Motor neuron (in vitro differentiated cells): ENCODE measurements at regions not wholly inside any gene's neighbourhood (a gene's known extent, or its start where the extent isn't known, plus 50 kb on each side); places are given as distances from the start of the nearest gene placed in this dataset.
"Not testable (repeated sequence)": the region's sequence is repeated elsewhere in the genome, so short reads cannot be mapped to it uniquely, and the experiment has no call there.

Source experiments
- ATAC-seq, 8 experiments: fragments of 200-7000 bp; cut with Tn5 transposase; replicated peaks in 6 of 8; 2 replicates each; pipeline ENCODE4 v1.8.0; 2021; ENCODE audit warnings: mild to moderate bottlenecking in 8 of 8, moderate library complexity in 8 of 8
- H3K27ac ChIP-seq, 2 donors: fragments of 250-450 bp; sonication (Bioruptor Pico); 2 replicates each; pipeline ENCODE4 v1.9.0; 2021; ENCODE audit warnings: antibody characterized with exemption in 2 of 2, mild to moderate bottlenecking in 2 of 2, moderate library complexity in 1 of 2
- H3K4me1 ChIP-seq, 2 donors: fragments of 250-450 bp; sonication (Bioruptor Pico); replicated peaks in 1 of 2; 2 replicates each; pipeline ENCODE4 v1.6.1; 2021; ENCODE audit warnings: antibody characterized with exemption in 2 of 2, mild to moderate bottlenecking in 2 of 2, moderate library complexity in 1 of 2
- H3K4me3 ChIP-seq, 5 donors: fragments of 250-450 bp; sonication (Bioruptor Pico); 2 replicates each; pipeline ENCODE4 v1.9.0; 2021; ENCODE audit warnings: antibody characterized with exemption in 5 of 5, mild to moderate bottlenecking in 5 of 5, moderate library complexity in 4 of 5
- WGBS, 10 experiments: fragments of 450-650 bp; shearing (Covaris generic); methylation state at CpG; one replicate each; pipeline ENCODE4 v1.0.0; 2022; 5-methylcytosine and 5-hydroxymethylcytosine counted together
- in situ Hi-C, 9 experiments: fragments of 400-800 bp; cut with MboI; loops; one replicate each; pipeline ENCODE4 v1.15.0; 2021; ENCODE audit warnings: low sequenced_read_pairs in 9 of 9, low pct_unique_long_range_greater_than_20kb in 2 of 9; ENCODE audit not compliant: unreplicated experiment in 9 of 9

GRCh38 chr11:14573539-14574057 is 53.4 kb upstream of the PSMA1 start:
- ATAC-seq, H3K4me1 ChIP-seq, H3K4me3 ChIP-seq, in situ Hi-C loops, H3K27ac ChIP-seq: not testable (repeated sequence)
- 13 to 100% (median 88%) methylated on average over 1 to 3 of the region's 3 CpGs; no CpG with 5 or more reads in 1 of the 10 experiments for WGBS, 10 experiments

- Histone ChIP-seq H3K4me1 (no peaks in the 10 kb centered on the region), H3K4me3 (no peak overlapping the region), H3K27ac (no peak overlapping the region)
- WGBS, 10 experiments = 60 to 100% (median 100%) methylated on average over 1 of the region's 1 CpG; no CpG with 5 or more reads in 3 of the 10 experiments
- no peak for ATAC-seq
- in situ Hi-C loops = no loop called here
Measured at GRCh38 chr11:14577292-14577691, 57.1 kb upstream of the PSMA1 start.

- ATAC-seq = peak in 3 of 8 experiments; percentile 20 to 69 (median 68)
- no peak overlapping the region for H3K4me3 ChIP-seq
- in situ Hi-C loops = no loop called here
- no peak overlapping the region for H3K27ac ChIP-seq
- no peaks in the 10 kb centered on the region for H3K4me1 ChIP-seq
- WGBS, 10 experiments = 24 to 100% (median 75%) methylated on average over 1 to 2 of the region's 4 CpGs; no CpG with 5 or more reads in 5 of the 10 experiments
Measured at GRCh38 chr11:14577835-14578529, 57.8 kb upstream of the PSMA1 start.

- in situ Hi-C loops = no loop called here
- peak in 3 of 8 experiments; percentile 51 to 89 (median 75) for ATAC-seq
- Histone ChIP-seq H3K4me3 (no peak overlapping the region), H3K27ac (no peak overlapping the region), H3K4me1 (no peaks in the 10 kb centered on the region)
- WGBS, 10 experiments = 0 to 100% (median 73%) methylated on average over 1 to 3 of the region's 3 CpGs; no CpG with 5 or more reads in 3 of the 10 experiments
Measured at GRCh38 chr11:14578541-14578956, 58.4 kb upstream of the PSMA1 start.

- no peak overlapping the region for H3K27ac ChIP-seq
- no peaks in the 10 kb centered on the region for H3K4me1 ChIP-seq
- in situ Hi-C loops = no loop called here
- no peak overlapping the region for H3K4me3 ChIP-seq
- no peak for ATAC-seq
Measured at GRCh38 chr11:14579646-14580045, 59.5 kb upstream of the PSMA1 start.

- 11 to 100% (median 80%) methylated on average over 1 to 6 of the region's 6 CpGs; no CpG with 5 or more reads in 1 of the 10 experiments for WGBS, 10 experiments
- no peak for ATAC-seq
- H3K4me3 ChIP-seq = no peak overlapping the region
- H3K4me1 ChIP-seq = no peaks in the 10 kb centered on the region
- H3K27ac ChIP-seq = no peak overlapping the region
- in situ Hi-C loops = no loop called here
Measured at GRCh38 chr11:14582793-14583192, 60.8 kb upstream of the PDE3B start.

GRCh38 chr11:14583252-14584034 is 60.2 kb upstream of the PDE3B start:
- Histone ChIP-seq H3K27ac (no peak overlapping the region), H3K4me1 (no peaks in the 10 kb centered on the region), H3K4me3 (no peak overlapping the region)
- 0 to 68% (median 37%) methylated on average over 2 to 7 of the region's 8 CpGs; no CpG with 5 or more reads in 1 of the 10 experiments for WGBS, 10 experiments
- peak in 3 of 8 experiments; percentile 58 to 89 (median 70) for ATAC-seq
- in situ Hi-C loops = no loop called here

- Histone ChIP-seq H3K4me3 (no peak overlapping the region), H3K4me1 (no peaks in the 10 kb centered on the region), H3K27ac (no peak overlapping the region)
- WGBS, 10 experiments = 7 to 100% (median 93%) methylated on average over 1 to 3 of the region's 3 CpGs; no CpG with 5 or more reads in 1 of the 10 experiments
- no peak for ATAC-seq
- in situ Hi-C loops = no loop called here
Measured at GRCh38 chr11:14584035-14584363, 59.6 kb upstream of the PDE3B start.

- in situ Hi-C loops = no loop called here
- Histone ChIP-seq H3K4me3 (no peak overlapping the region), H3K27ac (no peak overlapping the region), H3K4me1 (no peaks in the 10 kb centered on the region)
- no peak for ATAC-seq
- 14 to 100% (median 60%) methylated on average over 1 to 2 of the region's 2 CpGs; no CpG with 5 or more reads in 1 of the 10 experiments for WGBS, 10 experiments
Measured at GRCh38 chr11:14584595-14584994, 59.0 kb upstream of the PDE3B start.

GRCh38 chr11:14585438-14585837 is 58.2 kb upstream of the PDE3B start:
- ATAC-seq = peak in 3 of 8 experiments; percentile 29 to 74 (median 48)
- 0 to 100% (median 69%) methylated on average over 1 to 2 of the region's 2 CpGs; no CpG with 5 or more reads in 3 of the 10 experiments for WGBS, 10 experiments
- H3K4me1 ChIP-seq = no peaks in the 10 kb centered on the region

GRCh38 chr11:14587258-14587657 is 56.3 kb upstream of the PDE3B start:
- ATAC-seq = peak in 2 of 8 experiments; percentile 8 to 9
- WGBS, 10 experiments = 0 to 80% (median 38%) methylated on average over 1 to 2 of the region's 2 CpGs; no CpG with 5 or more reads in 2 of the 10 experiments
- in situ Hi-C loops = no loop called here
- no peak overlapping the region for H3K4me3 ChIP-seq
- H3K4me1 ChIP-seq = no peaks in the 10 kb centered on the region
- no peak overlapping the region for H3K27ac ChIP-seq

More at GRCh38 chr11:14585438-14585837, 58.2 kb upstream of the PDE3B start:
- in situ Hi-C loops = no loop called here
- Histone ChIP-seq H3K4me3 (no peak overlapping the region), H3K27ac (no peak overlapping the region)

GRCh38 chr11:14588681-14589080 is 54.9 kb upstream of the PDE3B start:
- no peak overlapping the region for H3K4me3 ChIP-seq
- H3K4me1 ChIP-seq = no peaks in the 10 kb centered on the region
- in situ Hi-C loops = no loop called here
- H3K27ac ChIP-seq = no peak overlapping the region
- WGBS, 10 experiments = 0 to 100% (median 82%) methylated on average over 1 to 2 of the region's 2 CpGs
- peak in 3 of 8 experiments; percentile 43 to 80 (median 61) for ATAC-seq

GRCh38 chr11:14589421-14589820 is 54.2 kb upstream of the PDE3B start:
- in situ Hi-C loops = no loop called here

More at GRCh38 chr11:14589421-14589820, 54.2 kb upstream of the PDE3B start:
- no peak overlapping the region for H3K27ac ChIP-seq
- no peaks in the 10 kb centered on the region for H3K4me1 ChIP-seq
- no peak overlapping the region for H3K4me3 ChIP-seq
- WGBS, 10 experiments = 33 to 100% (median 85%) methylated on average over 1 to 2 of the region's 2 CpGs; no CpG with 5 or more reads in 4 of the 10 experiments
- no peak for ATAC-seq
